C4-2B (cell line): ENCODE measurements at regions not wholly inside any gene's neighbourhood (a gene's known extent, or its start where the extent isn't known, plus 50 kb on each side); places are given as distances from the start of the nearest gene placed in this dataset.

ENCODE experiments used
- ZFX ChIP-seq: fragments of 450-650 bp; IDR thresholded peaks from 2 replicates; pipeline ENCODE4 v1.6.1; 2017
- TF ChIP-seq, protein P1 (sequence below): fragments of 450-650 bp; conservative IDR thresholded peaks from 2 replicates; pipeline ENCODE4 v1.5.1; 2017; ENCODE audit warnings: mild to moderate bottlenecking

DNA sequence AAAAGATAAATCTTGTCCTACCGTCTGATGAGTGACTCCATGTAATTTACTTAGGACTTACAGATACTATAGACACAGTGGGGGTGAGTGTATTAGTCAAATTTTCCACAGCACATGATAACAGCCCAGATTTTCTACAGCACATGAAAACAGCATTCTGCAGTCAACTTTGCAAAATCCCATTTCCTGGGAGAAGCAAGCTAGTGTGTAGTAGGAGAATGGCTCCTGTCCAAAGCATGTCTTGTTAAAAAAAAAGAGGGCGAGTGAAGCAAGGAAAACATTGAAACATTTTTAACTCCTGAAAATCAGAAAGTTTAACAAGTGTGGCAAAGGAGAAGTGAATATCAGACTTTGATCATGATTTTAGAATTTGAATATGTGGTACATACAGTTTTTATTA, 817.8 kb upstream of the FAM98A start:
- no peak for TF ChIP-seq ZFX
- TF ChIP-seq, protein P1, sequence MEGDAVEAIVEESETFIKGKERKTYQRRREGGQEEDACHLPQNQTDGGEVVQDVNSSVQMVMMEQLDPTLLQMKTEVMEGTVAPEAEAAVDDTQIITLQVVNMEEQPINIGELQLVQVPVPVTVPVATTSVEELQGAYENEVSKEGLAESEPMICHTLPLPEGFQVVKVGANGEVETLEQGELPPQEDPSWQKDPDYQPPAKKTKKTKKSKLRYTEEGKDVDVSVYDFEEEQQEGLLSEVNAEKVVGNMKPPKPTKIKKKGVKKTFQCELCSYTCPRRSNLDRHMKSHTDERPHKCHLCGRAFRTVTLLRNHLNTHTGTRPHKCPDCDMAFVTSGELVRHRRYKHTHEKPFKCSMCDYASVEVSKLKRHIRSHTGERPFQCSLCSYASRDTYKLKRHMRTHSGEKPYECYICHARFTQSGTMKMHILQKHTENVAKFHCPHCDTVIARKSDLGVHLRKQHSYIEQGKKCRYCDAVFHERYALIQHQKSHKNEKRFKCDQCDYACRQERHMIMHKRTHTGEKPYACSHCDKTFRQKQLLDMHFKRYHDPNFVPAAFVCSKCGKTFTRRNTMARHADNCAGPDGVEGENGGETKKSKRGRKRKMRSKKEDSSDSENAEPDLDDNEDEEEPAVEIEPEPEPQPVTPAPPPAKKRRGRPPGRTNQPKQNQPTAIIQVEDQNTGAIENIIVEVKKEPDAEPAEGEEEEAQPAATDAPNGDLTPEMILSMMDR: no peak
